Prostate gland (tissue), 2 donors: ENCODE measurements at regions not wholly inside any gene's neighbourhood (a gene's known extent, or its start where the extent isn't known, plus 50 kb on each side); places are given as distances from the start of the nearest gene placed in this dataset.

ENCODE experiments used
- POLR2AphosphoS5 ChIP-seq: sonication (generic); formaldehyde crosslinking; IDR thresholded peaks from one replicate; pipeline ENCODE4 v1.6.1; 2017; ENCODE audit warnings: antibody characterized with exemption
- TF ChIP-seq, protein P1 (sequence below), 4 experiments: fragments of 200-600 bp in 2 of 4; fragments of 450-650 bp in 2 of 4; sonication (generic) in 2 of 4; IDR thresholded peaks; 1 replicate in 3 of 4; 2 replicates in 1 of 4; pipeline ENCODE4 v1.5.1; 2016 to 2019; ENCODE audit warnings: antibody characterized with exemption in 4 of 4, mild to moderate bottlenecking in 2 of 4, moderate library complexity in 2 of 4

DNA sequence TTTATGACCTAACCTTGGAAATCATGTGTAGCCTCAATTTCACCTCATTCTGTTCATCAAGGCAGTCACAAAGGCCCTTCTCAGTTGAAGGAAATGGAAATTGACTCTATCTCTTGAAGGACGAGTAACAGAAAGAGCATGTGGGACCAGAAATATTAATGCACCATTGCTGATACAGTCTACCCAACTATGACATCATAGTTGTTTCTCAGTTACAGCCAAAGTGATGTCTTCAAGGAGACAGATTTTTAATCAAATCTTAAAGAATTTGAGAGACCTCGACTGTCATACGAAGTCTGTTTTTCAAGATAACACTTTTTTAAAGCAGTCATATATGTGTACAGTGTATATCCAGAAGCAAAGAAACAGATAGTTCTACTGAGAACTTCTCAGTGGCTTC lies 335.7 kb upstream of the PHF14 start:
- TF ChIP-seq, protein P1, sequence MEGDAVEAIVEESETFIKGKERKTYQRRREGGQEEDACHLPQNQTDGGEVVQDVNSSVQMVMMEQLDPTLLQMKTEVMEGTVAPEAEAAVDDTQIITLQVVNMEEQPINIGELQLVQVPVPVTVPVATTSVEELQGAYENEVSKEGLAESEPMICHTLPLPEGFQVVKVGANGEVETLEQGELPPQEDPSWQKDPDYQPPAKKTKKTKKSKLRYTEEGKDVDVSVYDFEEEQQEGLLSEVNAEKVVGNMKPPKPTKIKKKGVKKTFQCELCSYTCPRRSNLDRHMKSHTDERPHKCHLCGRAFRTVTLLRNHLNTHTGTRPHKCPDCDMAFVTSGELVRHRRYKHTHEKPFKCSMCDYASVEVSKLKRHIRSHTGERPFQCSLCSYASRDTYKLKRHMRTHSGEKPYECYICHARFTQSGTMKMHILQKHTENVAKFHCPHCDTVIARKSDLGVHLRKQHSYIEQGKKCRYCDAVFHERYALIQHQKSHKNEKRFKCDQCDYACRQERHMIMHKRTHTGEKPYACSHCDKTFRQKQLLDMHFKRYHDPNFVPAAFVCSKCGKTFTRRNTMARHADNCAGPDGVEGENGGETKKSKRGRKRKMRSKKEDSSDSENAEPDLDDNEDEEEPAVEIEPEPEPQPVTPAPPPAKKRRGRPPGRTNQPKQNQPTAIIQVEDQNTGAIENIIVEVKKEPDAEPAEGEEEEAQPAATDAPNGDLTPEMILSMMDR (IDR thresholded peaks at IDR 0.05), result no peak
- no peak for TF ChIP-seq POLR2AphosphoS5
